HFFc6 (cell line): ENCODE measurements at regions not wholly inside any gene's neighbourhood (a gene's known extent, or its start where the extent isn't known, plus 50 kb on each side); places are given as distances from the start of the nearest gene placed in this dataset.
"Not testable (repeated sequence)": the region's sequence is repeated elsewhere in the genome, so short reads cannot be mapped to it uniquely, and the experiment has no call there.

Source experiments
- DNase-seq: peaks from one replicate; pipeline ENCODE4 v3.0.0-alpha.2; 2018
- H3K27ac Mint-ChIP-seq: 2 replicates; pipeline ENCODE4 v1.8.0; 2020; ENCODE audit warnings: mild to moderate bottlenecking, mixed read lengths
- H3K27me3 Mint-ChIP-seq: 2 replicates; pipeline ENCODE4 v1.8.0; 2021; ENCODE audit warnings: mild to moderate bottlenecking, moderate library complexity, mixed read lengths; ENCODE audit not compliant: insufficient read depth
- H3K36me3 Mint-ChIP-seq: 2 replicates; pipeline ENCODE4 v1.8.0; 2021; ENCODE audit warnings: low read depth, mixed read lengths
- H3K4me1 Mint-ChIP-seq: 2 replicates; pipeline ENCODE4 v1.8.0; 2020; ENCODE audit warnings: low read depth, mixed read lengths
- H3K4me3 Mint-ChIP-seq: 2 replicates; pipeline ENCODE4 v1.8.0; 2020; ENCODE audit warnings: mild to moderate bottlenecking, moderate library complexity, mixed read lengths
- H3K9me3 Mint-ChIP-seq: 2 replicates; pipeline ENCODE4 v1.8.0; 2020; ENCODE audit warnings: mild to moderate bottlenecking, mixed read lengths
- CTCF ChIP-seq: fragments of 200-600 bp; sonication (generic); IDR thresholded peaks from 2 replicates; pipeline ENCODE4 v1.5.0; 2021; ENCODE audit warnings: antibody characterized with exemption, mild to moderate bottlenecking

DNA sequence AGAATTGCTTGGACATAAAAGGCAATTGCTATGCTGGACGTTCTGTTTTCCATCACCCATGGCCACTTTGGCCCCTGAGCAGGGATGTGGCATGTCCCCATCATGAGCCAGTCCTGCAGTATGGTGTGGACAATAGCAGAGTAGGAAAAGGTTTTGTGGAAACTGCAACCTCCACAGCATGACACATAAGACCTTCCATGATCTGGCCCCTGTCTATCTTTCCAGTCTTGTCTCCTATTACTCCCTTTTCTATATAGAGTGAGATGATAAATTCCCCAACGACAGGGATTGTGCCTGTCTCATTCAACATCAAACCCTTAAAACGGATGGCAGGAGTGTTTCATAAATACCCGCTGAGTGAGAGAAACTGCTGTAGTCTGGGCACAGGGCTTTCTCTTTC lies 174.7 kb upstream of the PTCH1 start:
- H3K27ac Mint-ChIP-seq: no peak overlapping the region
- H3K4me3 Mint-ChIP-seq: no peak overlapping the region
- no peaks in the 10 kb centered on the region for H3K36me3 Mint-ChIP-seq

GRCh38 chr9:95689669-95690068 lies 172.9 kb upstream of the PTCH1 start:
- H3K27ac Mint-ChIP-seq: no peak overlapping the region
- no peak for TF ChIP-seq CTCF
- DNase-seq: no peak
- H3K27me3 Mint-ChIP-seq: no peaks in the 10 kb centered on the region; the same call in 1 of the 2 replicates
- no peaks in the 10 kb centered on the region for H3K4me1 Mint-ChIP-seq
- H3K36me3 Mint-ChIP-seq: no peaks in the 10 kb centered on the region
- no peaks in the 10 kb centered on the region for H3K9me3 Mint-ChIP-seq
- H3K4me3 Mint-ChIP-seq: no peak overlapping the region

More for the DNA sequence above, 174.7 kb upstream of the PTCH1 start:
- peaks cover 2% of the 10 kb centered on the region; the same call in 1 of the 2 replicates for H3K27me3 Mint-ChIP-seq
- no peak for TF ChIP-seq CTCF
- H3K9me3 Mint-ChIP-seq: no peaks in the 10 kb centered on the region
- no peak for DNase-seq
- H3K4me1 Mint-ChIP-seq: no peaks in the 10 kb centered on the region

DNA sequence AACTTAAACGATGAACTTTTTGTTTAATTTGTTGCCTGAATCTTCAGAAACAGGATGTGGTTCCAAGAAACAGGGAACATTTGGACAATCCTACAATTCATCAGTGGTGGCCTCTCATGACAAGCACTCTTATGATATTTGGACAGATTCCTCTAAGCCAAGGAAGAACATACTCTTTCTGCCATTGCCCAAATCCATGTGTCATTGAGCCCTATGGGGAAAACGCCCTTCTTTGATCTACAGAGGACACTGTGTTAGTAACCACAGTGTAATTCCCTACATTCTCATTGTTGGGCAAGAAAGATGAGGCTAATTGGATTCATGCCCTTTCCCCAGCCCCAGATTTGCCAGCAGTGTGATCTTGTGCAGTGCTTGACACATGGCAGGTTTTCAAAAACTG lies 167.7 kb upstream of the PTCH1 start:
- Mint-ChIP-seq H3K36me3 (no peaks in the 10 kb centered on the region), H3K4me3 (no peak overlapping the region), H3K27me3 (no peaks in the 10 kb centered on the region; the same call in 1 of the 2 replicates)

DNA sequence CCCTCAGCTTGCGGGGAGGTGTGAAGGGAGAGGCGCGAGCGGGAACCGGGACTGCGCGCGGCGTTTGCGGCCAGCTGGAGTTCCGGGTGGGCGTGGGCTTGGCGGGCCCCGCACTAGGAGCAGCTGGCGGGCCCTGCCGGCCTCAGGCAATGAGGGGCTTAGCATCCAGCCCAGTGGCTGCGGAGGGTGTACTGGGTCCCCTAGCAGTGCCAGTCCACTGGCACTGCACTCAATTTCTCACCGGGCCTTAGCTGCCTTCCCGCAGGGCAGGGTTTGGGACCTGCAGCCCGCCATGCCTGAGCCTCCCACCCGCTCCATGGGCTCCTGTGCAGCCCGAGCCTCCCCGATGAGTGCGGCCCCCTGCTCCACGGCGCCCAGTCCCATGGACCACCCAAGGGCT lies 163.5 kb upstream of the PTCH1 start:
- not testable (repeated sequence) for H3K4me3 Mint-ChIP-seq, H3K27me3 Mint-ChIP-seq, DNase-seq, H3K36me3 Mint-ChIP-seq, H3K27ac Mint-ChIP-seq, H3K9me3 Mint-ChIP-seq, H3K4me1 Mint-ChIP-seq

More for the DNA sequence above, 167.7 kb upstream of the PTCH1 start:
- TF ChIP-seq CTCF: no peak
- Mint-ChIP-seq H3K4me1 (no peaks in the 10 kb centered on the region), H3K27ac (no peak overlapping the region), H3K9me3 (peaks cover 4% of the 10 kb centered on the region; the same call in 1 of the 2 replicates)
- DNase-seq: no peak

GRCh38 chr9:95679874-95680273 lies 163.1 kb upstream of the PTCH1 start:
- Mint-ChIP-seq H3K27ac (no peak overlapping the region), H3K4me3 (no peak overlapping the region), H3K27me3 (peaks cover 2% of the 10 kb centered on the region), H3K36me3 (no peaks in the 10 kb centered on the region), H3K4me1 (no peaks in the 10 kb centered on the region), H3K9me3 (peaks cover 4% of the 10 kb centered on the region; the same call in 1 of the 2 replicates)
- no peak for DNase-seq
- no peak for TF ChIP-seq CTCF

- peaks cover 2% of the 10 kb centered on the region for H3K27me3 Mint-ChIP-seq
- DNase-seq: no peak
- H3K4me1 Mint-ChIP-seq: no peaks in the 10 kb centered on the region
- no peak overlapping the region for H3K4me3 Mint-ChIP-seq
- H3K27ac Mint-ChIP-seq: no peak overlapping the region
- no peak for TF ChIP-seq CTCF
- no peaks in the 10 kb centered on the region for H3K36me3 Mint-ChIP-seq
- peaks cover 4% of the 10 kb centered on the region; the same call in 1 of the 2 replicates for H3K9me3 Mint-ChIP-seq
These were observed 162.0 kb upstream of the PTCH1 start for GRCh38 chr9:95678759-95679158.
